ENCODE measurements at regions not wholly inside any gene's neighbourhood (a gene's known extent, or its start where the extent isn't known, plus 50 kb on each side); places are given as distances from the start of the nearest gene placed in this dataset.

- TF ChIP-seq EZH2phosphoT487 (IDR thresholded peaks at IDR 0.05; ENCODE audit: borderline replicate concordance): no peak
- no peak for TF ChIP-seq CTCF (conservative IDR thresholded peaks at IDR 0.05; ENCODE audit: low read length)
Measured at GRCh38 chr2:8087480-8087840, 594.4 kb upstream of the ID2 start.

All from Loucy (cell line).